SH-SY5Y (cell line): ENCODE measurements at regions not wholly inside any gene's neighbourhood (a gene's known extent, or its start where the extent isn't known, plus 50 kb on each side); places are given as distances from the start of the nearest gene placed in this dataset.

Experiments used
- GATA2 ChIP-seq: IDR thresholded peaks from 2 replicates; pipeline ENCODE4 v1.6.1; 2011; ENCODE audit warnings: mild to moderate bottlenecking, low read depth, low read length
- GATA3 ChIP-seq: IDR thresholded peaks from 2 replicates; pipeline ENCODE4 v1.6.1; 2011; ENCODE audit warnings: low read depth, mild to moderate bottlenecking, low read length, moderate library complexity

DNA sequence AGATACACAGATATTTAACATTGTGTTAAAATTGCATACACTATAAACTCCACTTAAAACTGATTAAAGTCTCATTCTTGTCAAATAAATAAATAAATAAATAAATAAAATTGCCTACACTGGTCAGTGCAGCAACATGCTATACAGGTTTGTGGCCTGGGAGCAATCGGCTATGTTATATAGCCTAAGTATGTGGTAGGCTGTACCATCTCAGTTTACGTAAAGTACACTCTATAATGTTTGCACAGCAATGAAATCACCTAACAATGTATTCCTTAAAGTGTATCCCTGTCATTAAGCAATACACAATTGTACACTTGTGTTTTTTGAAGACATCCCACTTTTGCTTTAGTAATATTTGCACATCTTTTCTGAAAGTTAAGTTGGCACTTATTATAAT is 337.7 kb upstream of the SETBP1 start:
- no peak for TF ChIP-seq GATA3
- no peak for TF ChIP-seq GATA2
